Ishikawa (cell line): ENCODE measurements at regions not wholly inside any gene's neighbourhood (a gene's known extent, or its start where the extent isn't known, plus 50 kb on each side); places are given as distances from the start of the nearest gene placed in this dataset.

ENCODE experiments used
- CEBPB ChIP-seq: IDR thresholded peaks from 2 replicates; pipeline ENCODE4 v1.6.1; 2012
- EP300 ChIP-seq: IDR thresholded peaks from 2 replicates; pipeline ENCODE4 v1.6.1; 2012; ENCODE audit warnings: borderline replicate concordance
- NFIC ChIP-seq: IDR thresholded peaks from 2 replicates; pipeline ENCODE4 v1.6.1; 2012
- RAD21 ChIP-seq: IDR thresholded peaks from 2 replicates; pipeline ENCODE4 v1.6.1; 2012; ENCODE audit warnings: low read depth
- USF1 ChIP-seq: IDR thresholded peaks from 2 replicates; pipeline ENCODE4 v1.6.1; 2012
- YY1 ChIP-seq: IDR thresholded peaks from 2 replicates; pipeline ENCODE4 v1.6.1; 2012; ENCODE audit warnings: low read depth
- ZBTB7A ChIP-seq: IDR thresholded peaks from 2 replicates; pipeline ENCODE4 v1.6.1; 2012; ENCODE audit warnings: low read depth
- TF ChIP-seq, protein P1 (sequence below): IDR thresholded peaks from 2 replicates; pipeline ENCODE4 v1.6.1; 2012; ENCODE audit warnings: low read depth, mild to moderate bottlenecking

GRCh38 chr4:180101348-180102083 lies 2141.7 kb upstream of the TENM3 start:
- TF ChIP-seq USF1, result no peak
- TF ChIP-seq RAD21, result no peak
- no peak for TF ChIP-seq YY1
- TF ChIP-seq, protein P1, sequence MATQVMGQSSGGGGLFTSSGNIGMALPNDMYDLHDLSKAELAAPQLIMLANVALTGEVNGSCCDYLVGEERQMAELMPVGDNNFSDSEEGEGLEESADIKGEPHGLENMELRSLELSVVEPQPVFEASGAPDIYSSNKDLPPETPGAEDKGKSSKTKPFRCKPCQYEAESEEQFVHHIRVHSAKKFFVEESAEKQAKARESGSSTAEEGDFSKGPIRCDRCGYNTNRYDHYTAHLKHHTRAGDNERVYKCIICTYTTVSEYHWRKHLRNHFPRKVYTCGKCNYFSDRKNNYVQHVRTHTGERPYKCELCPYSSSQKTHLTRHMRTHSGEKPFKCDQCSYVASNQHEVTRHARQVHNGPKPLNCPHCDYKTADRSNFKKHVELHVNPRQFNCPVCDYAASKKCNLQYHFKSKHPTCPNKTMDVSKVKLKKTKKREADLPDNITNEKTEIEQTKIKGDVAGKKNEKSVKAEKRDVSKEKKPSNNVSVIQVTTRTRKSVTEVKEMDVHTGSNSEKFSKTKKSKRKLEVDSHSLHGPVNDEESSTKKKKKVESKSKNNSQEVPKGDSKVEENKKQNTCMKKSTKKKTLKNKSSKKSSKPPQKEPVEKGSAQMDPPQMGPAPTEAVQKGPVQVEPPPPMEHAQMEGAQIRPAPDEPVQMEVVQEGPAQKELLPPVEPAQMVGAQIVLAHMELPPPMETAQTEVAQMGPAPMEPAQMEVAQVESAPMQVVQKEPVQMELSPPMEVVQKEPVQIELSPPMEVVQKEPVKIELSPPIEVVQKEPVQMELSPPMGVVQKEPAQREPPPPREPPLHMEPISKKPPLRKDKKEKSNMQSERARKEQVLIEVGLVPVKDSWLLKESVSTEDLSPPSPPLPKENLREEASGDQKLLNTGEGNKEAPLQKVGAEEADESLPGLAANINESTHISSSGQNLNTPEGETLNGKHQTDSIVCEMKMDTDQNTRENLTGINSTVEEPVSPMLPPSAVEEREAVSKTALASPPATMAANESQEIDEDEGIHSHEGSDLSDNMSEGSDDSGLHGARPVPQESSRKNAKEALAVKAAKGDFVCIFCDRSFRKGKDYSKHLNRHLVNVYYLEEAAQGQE, result no peak
- TF ChIP-seq CEBPB, result no peak
- no peak for TF ChIP-seq EP300
- no peak for TF ChIP-seq ZBTB7A
- no peak for TF ChIP-seq NFIC
